ENCODE measurements at regions not wholly inside any gene's neighbourhood (a gene's known extent, or its start where the extent isn't known, plus 50 kb on each side); places are given as distances from the start of the nearest gene placed in this dataset.

DNA sequence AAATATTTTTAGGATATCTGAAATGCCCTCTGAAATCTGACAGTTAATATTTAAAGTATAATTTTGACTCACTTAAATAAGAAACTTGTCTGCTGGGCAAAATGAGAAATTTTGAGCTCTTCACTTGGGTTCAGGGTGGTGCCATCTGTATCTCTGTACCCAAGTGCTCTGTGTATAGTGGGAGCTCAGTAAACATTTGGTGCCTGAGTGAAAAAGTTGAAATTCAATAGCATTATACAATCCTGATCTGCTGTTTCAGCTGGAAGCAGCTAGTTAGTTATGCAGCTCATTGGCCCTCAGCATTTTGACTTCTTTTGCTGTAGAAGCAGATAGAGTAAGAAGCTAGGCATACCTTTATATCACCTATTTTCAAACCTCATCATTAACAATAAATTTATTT is 73.3 kb downstream of the RPE65 start:
- Histone ChIP-seq H3K4me2 (ENCODE audit: control insufficient read depth, extremely low read depth, insufficient read depth, low read depth, low read length) (no peak overlapping the region), H3K27ac (ENCODE audit: control insufficient read depth, insufficient read depth, low read length) (no peak overlapping the region), H3K27me3 (ENCODE audit: control insufficient read depth, extremely low read depth, insufficient read depth, low read length) (no peaks in the 10 kb centered on the region), H2AFZ (ENCODE audit: control insufficient read depth, low read length) (no peak overlapping the region), H3K9me1 (ENCODE audit: control insufficient read depth, extremely low read depth, insufficient read depth, low read length) (no peaks in the 10 kb centered on the region), H3K4me3 (ENCODE audit: control insufficient read depth in 2 of 3, extremely low read depth in 1 of 3, insufficient read depth in 2 of 3, low read depth in 1 of 3, low read length in 3 of 3) (no peak overlapping the region), H3K36me3 (ENCODE audit: control insufficient read depth in 2 of 2, extremely low read depth in 1 of 2, insufficient read depth in 2 of 2, low read length in 2 of 2) (no peaks in the 10 kb centered on the region), H3K9ac (ENCODE audit: control insufficient read depth, extremely low read depth, insufficient read depth, low read length) (no peak overlapping the region), H3K4me1 (ENCODE audit: control insufficient read depth, extremely low read depth, insufficient read depth, low read length) (peaks cover 16% of the 10 kb centered on the region), H3K79me2 (ENCODE audit: control insufficient read depth, insufficient read depth, low read length) (no peaks in the 10 kb centered on the region), H3K9me3 (ENCODE audit: control insufficient read depth, low read depth, low read length) (no peaks in the 10 kb centered on the region), H4K20me1 (ENCODE audit: control insufficient read depth, extremely low read depth, insufficient read depth, low read length) (no peaks in the 10 kb centered on the region)
- dilution Hi-C loops (cut with MboI; ENCODE audit: extremely low pct_ligation_motif_present, low sequenced_read_pairs) = no loop called here
- DNase-seq (ENCODE audit: low read depth, low spot score) (no peak), FAIRE-seq (no peak)
- TF ChIP-seq, protein P1, sequence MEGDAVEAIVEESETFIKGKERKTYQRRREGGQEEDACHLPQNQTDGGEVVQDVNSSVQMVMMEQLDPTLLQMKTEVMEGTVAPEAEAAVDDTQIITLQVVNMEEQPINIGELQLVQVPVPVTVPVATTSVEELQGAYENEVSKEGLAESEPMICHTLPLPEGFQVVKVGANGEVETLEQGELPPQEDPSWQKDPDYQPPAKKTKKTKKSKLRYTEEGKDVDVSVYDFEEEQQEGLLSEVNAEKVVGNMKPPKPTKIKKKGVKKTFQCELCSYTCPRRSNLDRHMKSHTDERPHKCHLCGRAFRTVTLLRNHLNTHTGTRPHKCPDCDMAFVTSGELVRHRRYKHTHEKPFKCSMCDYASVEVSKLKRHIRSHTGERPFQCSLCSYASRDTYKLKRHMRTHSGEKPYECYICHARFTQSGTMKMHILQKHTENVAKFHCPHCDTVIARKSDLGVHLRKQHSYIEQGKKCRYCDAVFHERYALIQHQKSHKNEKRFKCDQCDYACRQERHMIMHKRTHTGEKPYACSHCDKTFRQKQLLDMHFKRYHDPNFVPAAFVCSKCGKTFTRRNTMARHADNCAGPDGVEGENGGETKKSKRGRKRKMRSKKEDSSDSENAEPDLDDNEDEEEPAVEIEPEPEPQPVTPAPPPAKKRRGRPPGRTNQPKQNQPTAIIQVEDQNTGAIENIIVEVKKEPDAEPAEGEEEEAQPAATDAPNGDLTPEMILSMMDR (optimal IDR thresholded peaks at IDR 0.05 in 1 of 3, IDR thresholded peaks at IDR 0.05 in 1 of 3, conservative IDR thresholded peaks at IDR 0.05 in 1 of 3; ENCODE audit: extremely low read depth in 1 of 3, insufficient read depth in 2 of 3, low read length in 3 of 3) = no peak
- TF ChIP-seq EZH2 (IDR thresholded peaks at IDR 0.05; ENCODE audit: low read length) = no peak

DNA sequence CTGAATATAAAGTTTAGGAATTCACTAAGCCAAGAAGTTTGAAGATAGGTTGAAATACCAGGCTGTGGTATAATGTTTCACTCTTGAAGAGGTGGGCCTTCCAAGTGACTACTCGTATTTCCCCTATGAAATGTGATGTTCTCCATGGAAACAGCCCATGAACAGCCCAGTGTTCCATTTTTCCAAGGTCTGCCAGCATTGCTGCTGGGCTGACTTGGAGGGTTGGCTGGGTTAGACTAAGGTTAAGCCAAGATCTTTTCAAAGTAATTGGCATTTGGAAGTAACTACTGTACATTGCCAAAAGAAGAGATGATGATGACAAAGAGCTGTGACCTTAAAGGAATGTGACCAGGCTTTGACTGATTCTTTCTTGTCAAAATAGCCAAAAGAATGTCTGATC is 73.8 kb downstream of the RPE65 start:
- no peaks in the 10 kb centered on the region for H3K79me2 ChIP-seq (ENCODE audit: control insufficient read depth, insufficient read depth, low read length)
- H3K4me1 ChIP-seq (ENCODE audit: control insufficient read depth, extremely low read depth, insufficient read depth, low read length) = peaks cover 16% of the 10 kb centered on the region
- no peak overlapping the region for H3K4me3 ChIP-seq (ENCODE audit: control insufficient read depth in 2 of 3, extremely low read depth in 1 of 3, insufficient read depth in 2 of 3, low read depth in 1 of 3, low read length in 3 of 3)
- H4K20me1 ChIP-seq (ENCODE audit: control insufficient read depth, extremely low read depth, insufficient read depth, low read length) = no peaks in the 10 kb centered on the region
- no peak overlapping the region for H3K9ac ChIP-seq (ENCODE audit: control insufficient read depth, extremely low read depth, insufficient read depth, low read length)
- DNase-seq (ENCODE audit: low read depth, low spot score) (no peak), FAIRE-seq (no peak)
- H3K27me3 ChIP-seq (ENCODE audit: control insufficient read depth, extremely low read depth, insufficient read depth, low read length) = no peaks in the 10 kb centered on the region
- H3K27ac ChIP-seq (ENCODE audit: control insufficient read depth, insufficient read depth, low read length) = no peak overlapping the region
- H2AFZ ChIP-seq (ENCODE audit: control insufficient read depth, low read length) = no peak overlapping the region
- H3K9me1 ChIP-seq (ENCODE audit: control insufficient read depth, extremely low read depth, insufficient read depth, low read length) = no peaks in the 10 kb centered on the region
- TF ChIP-seq, protein P1 (optimal IDR thresholded peaks at IDR 0.05 in 1 of 3, IDR thresholded peaks at IDR 0.05 in 1 of 3, conservative IDR thresholded peaks at IDR 0.05 in 1 of 3; ENCODE audit: extremely low read depth in 1 of 3, insufficient read depth in 2 of 3, low read length in 3 of 3) = no peak
- no peak for TF ChIP-seq EZH2 (IDR thresholded peaks at IDR 0.05; ENCODE audit: low read length)
- no peaks in the 10 kb centered on the region for H3K36me3 ChIP-seq (ENCODE audit: control insufficient read depth in 2 of 2, extremely low read depth in 1 of 2, insufficient read depth in 2 of 2, low read length in 2 of 2)
- H3K9me3 ChIP-seq (ENCODE audit: control insufficient read depth, low read depth, low read length) = no peaks in the 10 kb centered on the region
- H3K4me2 ChIP-seq (ENCODE audit: control insufficient read depth, extremely low read depth, insufficient read depth, low read depth, low read length) = no peak overlapping the region
- dilution Hi-C loops (cut with MboI; ENCODE audit: extremely low pct_ligation_motif_present, low sequenced_read_pairs) = no loop called here
